ENCODE measurements at regions not wholly inside any gene's neighbourhood (a gene's known extent, or its start where the extent isn't known, plus 50 kb on each side); places are given as distances from the start of the nearest gene placed in this dataset.

DNA sequence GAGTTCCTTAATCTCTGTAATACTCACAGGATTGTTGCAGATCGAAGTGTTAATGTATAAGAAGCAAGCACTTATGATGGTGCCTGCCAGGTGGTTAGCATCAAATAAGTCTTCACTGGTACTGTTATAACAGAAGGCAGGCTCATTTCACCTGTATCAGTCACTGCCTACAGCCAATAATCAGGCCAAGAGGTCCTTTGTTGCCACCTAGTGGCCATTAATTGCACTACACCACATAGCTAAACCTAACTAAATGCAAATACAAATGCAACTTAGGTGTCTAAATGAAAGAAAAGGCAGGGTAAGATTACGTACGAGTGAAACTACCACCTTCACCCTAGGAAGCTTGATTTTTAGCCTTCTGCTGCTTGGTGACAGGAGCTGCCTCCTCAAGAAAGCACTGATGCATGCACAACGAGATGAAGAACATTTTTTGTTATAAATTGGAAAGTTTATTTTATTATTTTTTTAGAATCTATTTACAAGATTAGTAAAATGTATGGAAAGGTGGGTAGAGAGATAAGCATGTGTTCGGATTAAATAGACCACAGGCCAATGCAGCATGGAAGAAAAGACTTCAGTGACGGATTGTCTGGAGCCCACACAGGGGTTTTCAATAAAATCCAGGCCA is 334.8 kb upstream of the CAMK1G start:
- DNase-seq = no peak

- no peak for DNase-seq
Observed at GRCh38 chr1:209249280-209249670, 334.2 kb upstream of the CAMK1G start.

- no peak for DNase-seq
Observed at GRCh38 chr1:209249785-209250440, 333.6 kb upstream of the CAMK1G start.

- DNase-seq = no peak
Observed at GRCh38 chr1:209250861-209251636, 332.5 kb upstream of the CAMK1G start.

GRCh38 chr1:209256766-209257350 is 326.7 kb upstream of the CAMK1G start:
- no peak for DNase-seq

- no peak for DNase-seq
Observed at GRCh38 chr1:209257454-209257853, 326.1 kb upstream of the CAMK1G start.

GRCh38 chr1:209260136-209260535 is 323.4 kb upstream of the CAMK1G start:
- DNase-seq = no peak

DNA sequence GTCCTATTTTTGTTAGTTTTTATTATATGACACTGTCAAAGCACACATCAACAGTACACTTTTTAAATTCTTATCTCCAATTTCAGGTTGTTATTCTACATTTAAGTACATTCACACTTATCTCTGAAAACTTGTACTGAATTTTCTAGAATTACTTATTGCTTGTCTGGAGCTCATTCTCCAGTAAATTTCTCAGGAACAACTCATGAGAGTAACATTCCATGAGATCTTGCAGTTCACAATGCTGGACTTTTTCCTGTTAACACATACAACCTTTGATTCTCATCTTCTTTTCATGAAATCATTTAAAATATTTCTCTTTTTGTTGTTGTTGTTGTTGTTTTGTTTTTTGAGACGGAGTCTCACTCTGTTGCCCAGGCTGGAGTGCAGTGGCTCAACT is 320.9 kb upstream of the CAMK1G start:
- no peak for DNase-seq

DNA sequence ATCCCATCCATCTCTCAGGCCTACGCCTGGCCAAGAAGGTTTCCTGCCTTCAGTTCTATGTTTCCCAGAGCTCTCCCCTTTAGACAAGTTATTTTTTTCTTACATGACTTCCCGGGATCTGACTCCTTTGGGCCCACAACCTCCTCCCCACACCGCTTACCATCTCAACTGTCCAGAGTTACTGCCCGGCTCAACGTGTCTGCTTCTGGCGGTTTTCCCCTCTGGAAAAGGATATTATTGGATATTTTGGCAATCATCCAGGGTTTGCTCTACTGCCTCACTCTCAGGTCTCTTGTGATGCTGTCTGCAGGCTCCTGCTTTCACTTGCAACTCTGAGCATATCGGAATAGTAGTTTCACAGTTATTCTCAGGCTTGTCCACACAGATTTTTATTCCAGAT is 318.2 kb upstream of the CAMK1G start:
- DNase-seq = no peak

GRCh38 chr1:209266590-209267205 is 316.8 kb upstream of the CAMK1G start:
- DNase-seq = no peak

GRCh38 chr1:209267968-209268367 is 315.5 kb upstream of the CAMK1G start:
- DNase-seq = no peak

GRCh38 chr1:209268479-209268878 is 315.0 kb upstream of the CAMK1G start:
- DNase-seq = no peak

DNA sequence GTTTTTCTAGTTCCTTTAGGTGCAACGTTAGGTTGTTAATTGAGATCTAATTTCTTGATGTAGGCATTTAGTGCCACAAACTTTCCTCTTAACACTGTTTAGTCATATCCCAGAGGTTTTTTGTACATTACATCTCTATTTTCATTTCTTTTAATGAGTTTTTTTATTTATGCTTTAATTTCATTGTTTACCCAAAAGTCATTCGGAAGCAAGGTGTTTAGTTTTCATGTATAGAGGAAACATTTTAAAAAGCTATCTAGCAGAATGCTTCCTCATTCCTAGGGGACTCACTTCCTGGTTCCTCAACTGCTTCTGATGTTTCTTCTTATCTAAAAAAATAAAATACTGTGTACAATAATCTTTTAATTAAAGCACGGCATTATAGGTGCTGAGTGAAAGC is 307.2 kb upstream of the CAMK1G start:
- DNase-seq = no peak

DNA sequence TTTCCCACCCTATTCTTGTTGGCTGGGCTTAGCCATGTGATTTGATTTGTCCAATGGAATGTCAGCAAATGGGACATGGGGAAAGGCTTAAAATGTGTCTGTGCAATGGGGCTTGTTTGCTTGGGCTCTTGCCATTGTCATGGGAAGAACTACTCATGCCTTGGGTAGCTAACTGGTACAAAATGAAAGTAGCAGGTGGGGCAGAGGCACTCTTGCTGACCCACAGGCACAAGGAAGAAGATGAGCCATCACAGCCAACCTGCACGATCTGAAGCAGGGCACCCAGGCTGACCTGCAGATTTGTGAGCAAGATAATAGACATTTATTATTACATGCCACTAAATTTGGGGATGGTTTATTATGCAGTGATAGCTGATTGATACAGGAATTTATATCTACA is 305.9 kb upstream of the CAMK1G start:
- no peak for DNase-seq

- DNase-seq = no peak
Observed at GRCh38 chr1:209291715-209292114, 291.8 kb upstream of the CAMK1G start.

GRCh38 chr1:209302779-209303568 is 280.5 kb upstream of the CAMK1G start:
- no peak for DNase-seq

DNA sequence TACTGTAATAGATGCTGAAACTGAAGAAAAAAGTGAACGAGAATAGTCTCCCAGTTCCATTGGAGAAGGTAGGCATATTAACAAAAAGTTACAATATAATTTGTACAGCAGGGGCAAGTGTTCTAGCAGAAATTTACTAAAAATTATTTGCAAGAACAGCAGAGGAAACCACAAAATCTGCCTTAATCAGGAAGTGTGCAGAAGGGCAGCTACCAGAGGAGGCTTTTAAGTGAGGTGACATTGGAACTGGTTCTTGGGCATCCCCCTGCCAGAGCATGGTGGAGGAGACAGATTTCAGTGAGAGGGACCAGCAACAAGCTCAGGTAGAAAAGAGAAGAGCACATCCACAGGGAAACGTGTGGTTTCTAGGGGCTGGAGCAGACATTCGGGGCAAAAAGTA is 279.3 kb upstream of the CAMK1G start:
- no peak for DNase-seq

DNA sequence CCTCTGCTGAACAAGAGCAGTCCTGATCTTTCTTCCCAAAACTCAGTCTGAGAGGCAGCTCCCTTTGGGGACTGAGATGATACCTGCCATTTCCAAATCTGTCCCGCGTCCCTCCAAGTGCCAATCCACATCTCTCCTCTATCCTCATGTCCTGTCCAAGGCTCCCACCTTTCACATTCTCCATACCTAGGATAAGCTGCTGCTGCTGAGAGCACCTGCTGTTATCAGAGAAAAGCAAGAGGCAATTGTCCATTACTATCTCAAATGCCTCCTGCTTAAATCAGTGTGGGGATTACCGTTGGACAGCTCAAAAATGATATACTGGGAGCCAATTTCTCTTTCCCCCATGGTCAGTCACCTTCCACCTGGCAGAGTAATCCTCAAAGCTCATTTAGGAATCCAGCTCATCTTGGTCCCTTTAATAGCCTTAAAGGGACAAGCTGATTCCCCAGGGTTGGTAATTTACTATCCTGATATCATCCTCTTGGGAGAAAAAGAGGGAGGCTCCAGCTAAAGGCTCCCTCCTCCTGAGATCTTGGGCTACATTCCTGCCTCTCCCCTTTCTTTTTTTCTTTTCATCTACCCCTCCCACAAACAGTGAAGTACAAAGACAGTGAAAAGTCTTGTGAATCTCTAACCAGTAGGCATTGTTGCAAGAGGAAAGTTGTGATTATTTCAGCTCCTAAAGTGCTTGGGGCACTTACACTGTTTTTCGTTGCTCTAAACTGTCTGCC is 278.1 kb upstream of the CAMK1G start:
- DNase-seq = no peak

GRCh38 chr1:209307846-209308245 is 275.7 kb upstream of the CAMK1G start:
- no peak for DNase-seq

DNA sequence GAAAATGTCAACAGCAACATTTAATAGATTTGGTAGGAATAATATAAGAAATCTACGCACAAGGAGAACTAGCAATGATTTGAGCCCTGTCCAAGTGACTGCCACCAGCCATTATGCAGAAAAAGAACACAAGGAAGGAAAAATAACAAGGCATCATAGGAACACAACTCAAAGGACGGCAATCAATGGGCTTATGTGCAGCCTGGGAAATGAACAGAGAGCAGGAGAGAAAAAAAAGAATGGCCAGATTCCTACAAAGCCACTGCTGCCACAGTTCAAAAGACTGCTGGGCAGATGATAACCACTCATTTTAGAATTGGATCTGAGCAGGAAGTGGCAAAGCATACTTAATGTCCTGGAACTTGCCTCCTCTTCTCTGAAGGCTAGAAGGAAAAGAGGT is 274.3 kb upstream of the CAMK1G start:
- DNase-seq = no peak

- no peak for DNase-seq
Observed at GRCh38 chr1:209311770-209312169, 271.7 kb upstream of the CAMK1G start.

- DNase-seq = no peak
Observed at GRCh38 chr1:209316929-209317328, 266.6 kb upstream of the CAMK1G start.

All from activated effector memory CD4-positive, alpha-beta T cell treated with Interleukin-2 at 50 U/mL for 16 hours (primary cell).